ENCODE measurements at regions not wholly inside any gene's neighbourhood (a gene's known extent, or its start where the extent isn't known, plus 50 kb on each side); places are given as distances from the start of the nearest gene placed in this dataset.

- no peak for TF ChIP-seq GATA1 (IDR thresholded peaks at IDR 0.05; ENCODE audit: low read depth, low read length)
- TF ChIP-seq POLR2A (IDR thresholded peaks at IDR 0.05; ENCODE audit: low read length): no peak
- DNase-seq: no peak
Measured at GRCh38 chr4:168019019-168019651, 73.2 kb upstream of the ANXA10 start.

- TF ChIP-seq POLR2A (IDR thresholded peaks at IDR 0.05; ENCODE audit: low read length) (no peak), GATA1 (IDR thresholded peaks at IDR 0.05; ENCODE audit: low read depth, low read length) (no peak)
- DNase-seq: no peak
Measured at GRCh38 chr4:168019921-168020320, 72.4 kb upstream of the ANXA10 start.

GRCh38 chr4:168021666-168022065, 70.7 kb upstream of the ANXA10 start:
- no peak for DNase-seq
- no peak for TF ChIP-seq GATA1 (IDR thresholded peaks at IDR 0.05; ENCODE audit: low read depth, low read length)

- no peak for DNase-seq
- no peak for TF ChIP-seq POLR2A (IDR thresholded peaks at IDR 0.05; ENCODE audit: low read length)
- no peak for TF ChIP-seq GATA1 (IDR thresholded peaks at IDR 0.05; ENCODE audit: low read depth, low read length)
Measured at GRCh38 chr4:168028568-168028967, 63.8 kb upstream of the ANXA10 start.

GRCh38 chr4:168028970-168029597, 63.3 kb upstream of the ANXA10 start:
- no peak for TF ChIP-seq GATA1 (IDR thresholded peaks at IDR 0.05; ENCODE audit: low read depth, low read length)
- DNase-seq: no peak

GRCh38 chr4:168037676-168038075, 54.7 kb upstream of the ANXA10 start:
- DNase-seq: no peak
- no peak for TF ChIP-seq GATA1 (IDR thresholded peaks at IDR 0.05; ENCODE audit: low read depth, low read length)
- TF ChIP-seq POLR2A (IDR thresholded peaks at IDR 0.05; ENCODE audit: low read length): no peak

GRCh38 chr4:168039593-168039992, 52.7 kb upstream of the ANXA10 start:
- no peak for DNase-seq
- TF ChIP-seq POLR2A (IDR thresholded peaks at IDR 0.05; ENCODE audit: low read length) (no peak), GATA1 (IDR thresholded peaks at IDR 0.05; ENCODE audit: low read depth, low read length) (no peak)

Measured in erythroblast (primary cell).